ENCODE measurements at regions not wholly inside any gene's neighbourhood (a gene's known extent, or its start where the extent isn't known, plus 50 kb on each side); places are given as distances from the start of the nearest gene placed in this dataset.

DNA sequence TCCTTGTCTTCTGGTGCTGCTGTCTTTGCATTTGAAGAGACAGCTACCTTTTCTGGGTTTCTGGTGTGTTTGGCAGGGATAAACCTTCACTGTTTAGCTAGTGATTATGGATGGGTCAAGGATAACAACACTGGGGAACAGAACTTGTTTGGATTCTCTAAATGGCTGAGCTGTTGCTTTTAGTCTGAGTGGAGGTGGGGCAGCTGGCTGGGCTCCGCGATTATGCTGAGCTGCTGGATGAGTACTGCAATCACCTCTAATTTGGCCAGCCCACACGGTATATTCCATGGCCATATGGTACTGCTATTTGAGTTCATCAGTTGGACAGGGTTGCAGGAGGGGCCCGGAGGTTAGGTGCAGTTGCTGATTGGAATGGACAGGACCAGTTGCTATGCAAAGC lies 361.6 kb upstream of the TFPI start:
- no peak overlapping the region for H3K9ac ChIP-seq (ENCODE audit: low read depth, low read length)
- no peaks in the 10 kb centered on the region for H3K36me3 ChIP-seq (ENCODE audit: insufficient read depth, low read length)
- H3K4me3 ChIP-seq (ENCODE audit: low read length), result no peak overlapping the region
- H3K4me1 ChIP-seq (ENCODE audit: control insufficient read depth, insufficient read depth, low read length), result no peaks in the 10 kb centered on the region
- H3K9me3 ChIP-seq (replicated peaks; ENCODE audit: low read length), result no peaks in the 10 kb centered on the region
- H3K4me2 ChIP-seq (ENCODE audit: low read length), result no peak overlapping the region
- no peaks in the 10 kb centered on the region for H3K27me3 ChIP-seq (ENCODE audit: control insufficient read depth, insufficient read depth, low read length)

DNA sequence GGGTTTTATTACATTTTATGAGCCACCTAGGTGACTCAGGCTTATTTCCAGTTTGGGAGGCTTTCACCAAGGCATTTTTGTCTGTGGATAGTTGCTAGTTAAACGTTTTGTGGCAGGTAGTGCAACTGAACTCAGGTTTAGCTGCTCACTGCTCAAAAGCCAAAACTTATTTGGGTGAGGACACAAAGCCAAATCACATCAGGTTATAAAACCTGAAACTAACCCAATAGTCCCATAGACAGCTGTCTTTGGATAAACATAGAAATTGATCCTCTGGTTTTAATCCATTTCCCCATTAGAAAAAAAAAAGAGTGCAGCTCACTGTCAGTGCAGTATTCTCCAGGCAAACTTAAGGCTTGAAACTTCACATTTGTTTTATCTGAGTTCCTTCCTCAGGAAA lies 362.6 kb upstream of the TFPI start:
- H3K27me3 ChIP-seq (ENCODE audit: control insufficient read depth, insufficient read depth, low read length), result no peaks in the 10 kb centered on the region
- no peaks in the 10 kb centered on the region for H3K9me3 ChIP-seq (replicated peaks; ENCODE audit: low read length)
- H3K4me3 ChIP-seq (ENCODE audit: low read length), result no peak overlapping the region
- no peak overlapping the region for H3K4me2 ChIP-seq (ENCODE audit: low read length)
- no peak overlapping the region for H3K9ac ChIP-seq (ENCODE audit: low read depth, low read length)
- H3K4me1 ChIP-seq (ENCODE audit: control insufficient read depth, insufficient read depth, low read length), result no peaks in the 10 kb centered on the region
- H3K36me3 ChIP-seq (ENCODE audit: insufficient read depth, low read length), result no peaks in the 10 kb centered on the region

DNA sequence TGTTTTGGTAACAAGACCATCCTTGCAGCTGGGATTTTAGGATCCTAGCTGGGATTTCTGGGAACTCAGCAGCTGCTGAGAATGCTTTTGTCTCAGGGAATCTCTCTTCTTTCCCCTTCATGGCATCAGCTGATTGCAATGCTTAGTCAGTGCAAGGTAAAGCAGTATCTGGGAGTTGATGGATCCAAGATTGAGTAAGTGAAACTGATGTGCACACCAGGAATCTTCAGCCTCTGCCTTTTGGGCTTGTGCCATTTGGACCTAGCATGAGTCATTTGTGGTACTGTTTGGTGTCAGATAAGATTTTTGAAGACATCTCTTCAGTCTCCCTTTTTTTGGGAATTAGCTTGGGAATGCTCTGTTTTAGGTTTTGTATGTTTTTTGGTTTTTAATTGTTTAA lies 363.3 kb upstream of the TFPI start:
- no peaks in the 10 kb centered on the region for H3K9me3 ChIP-seq (replicated peaks; ENCODE audit: low read length)
- no peaks in the 10 kb centered on the region for H3K27me3 ChIP-seq (ENCODE audit: control insufficient read depth, insufficient read depth, low read length)
- no peak overlapping the region for H3K9ac ChIP-seq (ENCODE audit: low read depth, low read length)

DNA sequence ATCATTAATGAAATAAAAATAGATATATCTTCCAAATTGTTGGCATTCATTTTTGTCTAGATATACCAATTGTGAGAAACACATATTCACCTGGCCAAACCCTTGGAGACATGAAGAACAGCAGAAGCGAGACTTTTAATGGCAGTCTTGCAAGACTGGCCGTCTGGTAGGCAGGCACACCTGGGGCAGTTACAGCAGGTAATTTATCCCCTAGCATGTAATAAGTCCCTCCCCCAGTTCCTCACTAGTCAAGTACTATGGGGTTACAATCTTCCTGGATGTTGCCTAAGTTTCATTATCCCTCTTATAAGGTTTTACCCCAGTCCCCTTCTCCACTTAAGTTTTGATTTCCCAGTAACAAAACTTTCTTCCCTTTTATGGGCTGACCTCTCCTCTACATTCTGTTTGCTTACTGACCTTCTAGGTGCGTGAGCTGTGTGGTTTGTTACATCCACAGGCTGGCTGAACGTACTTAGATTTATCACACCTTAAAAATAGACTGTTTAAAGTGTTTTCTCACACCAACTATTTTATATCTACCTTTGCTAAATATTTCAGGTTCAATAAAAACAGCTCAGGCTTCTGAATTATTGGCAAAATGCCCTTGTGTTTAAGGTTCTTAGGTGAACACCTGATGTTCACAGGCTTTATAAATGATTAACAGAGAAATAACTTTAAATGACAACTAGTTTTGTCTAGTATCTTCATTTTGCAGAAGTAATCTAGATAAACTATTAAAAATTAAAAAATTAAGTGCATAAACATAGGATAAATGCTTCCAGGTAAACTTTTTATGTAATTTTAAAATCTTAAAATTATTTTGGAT lies 365.0 kb upstream of the TFPI start:
- Histone ChIP-seq H3K9ac (ENCODE audit: low read depth, low read length) (no peak overlapping the region), H3K4me2 (ENCODE audit: low read length) (no peak overlapping the region), H3K36me3 (ENCODE audit: insufficient read depth, low read length) (no peaks in the 10 kb centered on the region), H3K4me3 (ENCODE audit: low read length) (no peak overlapping the region), H3K9me3 (replicated peaks; ENCODE audit: low read length) (no peaks in the 10 kb centered on the region), H3K4me1 (ENCODE audit: control insufficient read depth, insufficient read depth, low read length) (peaks cover 3% of the 10 kb centered on the region), H3K27me3 (ENCODE audit: control insufficient read depth, insufficient read depth, low read length) (no peaks in the 10 kb centered on the region)

More for the DNA sequence above, 363.3 kb upstream of the TFPI start:
- Histone ChIP-seq H3K4me3 (ENCODE audit: low read length) (no peak overlapping the region), H3K36me3 (ENCODE audit: insufficient read depth, low read length) (no peaks in the 10 kb centered on the region), H3K4me2 (ENCODE audit: low read length) (no peak overlapping the region), H3K4me1 (ENCODE audit: control insufficient read depth, insufficient read depth, low read length) (peaks cover 3% of the 10 kb centered on the region)

DNA sequence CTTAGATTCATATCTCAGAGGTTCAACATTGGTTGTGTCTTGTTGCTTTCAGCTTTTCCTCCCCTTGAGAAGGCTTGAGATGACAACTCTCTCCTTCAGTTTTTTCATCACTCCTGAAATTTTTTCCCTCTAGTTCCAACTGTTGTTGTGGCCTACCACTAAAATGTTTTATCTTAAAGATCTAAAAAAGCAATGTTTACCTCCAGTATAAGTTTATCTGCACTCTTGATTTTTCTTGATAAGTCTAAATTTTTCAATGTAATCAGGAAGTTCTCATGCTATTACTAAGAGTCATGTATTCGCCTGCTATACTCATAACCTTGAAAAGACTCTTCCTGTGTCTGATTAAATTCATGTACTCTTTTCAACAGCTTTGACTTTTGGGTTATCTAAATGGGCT lies 366.3 kb upstream of the TFPI start:
- H3K4me2 ChIP-seq (ENCODE audit: low read length), result no peak overlapping the region
- H3K27me3 ChIP-seq (ENCODE audit: control insufficient read depth, insufficient read depth, low read length), result no peaks in the 10 kb centered on the region
- peaks cover 3% of the 10 kb centered on the region for H3K4me1 ChIP-seq (ENCODE audit: control insufficient read depth, insufficient read depth, low read length)
- no peaks in the 10 kb centered on the region for H3K36me3 ChIP-seq (ENCODE audit: insufficient read depth, low read length)
- H3K4me3 ChIP-seq (ENCODE audit: low read length), result no peak overlapping the region
- no peaks in the 10 kb centered on the region for H3K9me3 ChIP-seq (replicated peaks; ENCODE audit: low read length)
- H3K9ac ChIP-seq (ENCODE audit: low read depth, low read length), result no peak overlapping the region

DNA sequence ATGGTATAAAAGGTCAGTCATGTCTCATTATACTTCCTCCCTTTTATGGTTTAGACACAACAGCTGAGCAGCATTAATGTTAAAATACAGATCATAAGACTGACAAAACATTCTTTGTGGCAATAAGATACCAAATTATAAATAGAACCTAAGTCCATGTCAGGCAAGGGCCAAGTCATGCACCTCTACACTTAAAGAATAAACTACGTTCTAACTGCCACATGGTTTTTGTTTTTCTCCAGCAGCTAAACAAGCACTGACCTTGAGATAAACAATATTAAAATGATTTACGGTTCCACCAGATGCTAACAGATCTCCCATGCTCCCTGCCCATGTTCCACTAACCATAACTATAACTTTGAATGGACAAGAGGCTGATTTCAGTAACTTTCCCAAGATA lies 368.6 kb upstream of the TFPI start:
- Histone ChIP-seq H3K36me3 (ENCODE audit: insufficient read depth, low read length) (no peaks in the 10 kb centered on the region), H3K9ac (ENCODE audit: low read depth, low read length) (no peak overlapping the region), H3K27me3 (ENCODE audit: control insufficient read depth, insufficient read depth, low read length) (no peaks in the 10 kb centered on the region), H3K9me3 (replicated peaks; ENCODE audit: low read length) (no peaks in the 10 kb centered on the region), H3K4me3 (ENCODE audit: low read length) (no peak overlapping the region), H3K4me1 (ENCODE audit: control insufficient read depth, insufficient read depth, low read length) (peaks cover 3% of the 10 kb centered on the region), H3K4me2 (ENCODE audit: low read length) (no peak overlapping the region)

DNA sequence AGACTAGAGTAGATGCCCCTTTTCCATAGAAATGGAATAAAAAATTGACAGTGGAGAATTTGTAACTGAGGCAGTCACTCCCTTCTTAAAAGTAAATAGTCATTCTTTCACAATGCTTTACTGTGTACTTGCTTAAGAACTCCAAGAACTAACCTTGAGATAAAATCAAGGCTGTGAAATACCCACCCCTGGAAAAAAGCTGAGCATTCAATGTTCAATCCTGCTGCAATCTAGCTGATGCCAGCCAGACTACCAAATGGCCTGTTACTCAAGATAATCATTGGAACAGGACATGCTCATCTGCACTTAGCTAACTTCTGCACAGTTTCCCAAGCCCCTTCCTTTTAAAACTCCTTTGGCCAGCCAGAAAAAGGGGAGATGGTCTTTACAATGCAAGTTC lies 367.4 kb upstream of the GULP1 start:
- peaks cover 3% of the 10 kb centered on the region for H3K4me1 ChIP-seq (ENCODE audit: control insufficient read depth, insufficient read depth, low read length)
- H3K4me3 ChIP-seq (ENCODE audit: low read length), result no peak overlapping the region
- H3K4me2 ChIP-seq (ENCODE audit: low read length), result no peak overlapping the region
- H3K9me3 ChIP-seq (replicated peaks; ENCODE audit: low read length), result no peaks in the 10 kb centered on the region
- H3K9ac ChIP-seq (ENCODE audit: low read depth, low read length), result no peak overlapping the region
- H3K36me3 ChIP-seq (ENCODE audit: insufficient read depth, low read length), result no peaks in the 10 kb centered on the region
- H3K27me3 ChIP-seq (ENCODE audit: control insufficient read depth, insufficient read depth, low read length), result no peaks in the 10 kb centered on the region

DNA sequence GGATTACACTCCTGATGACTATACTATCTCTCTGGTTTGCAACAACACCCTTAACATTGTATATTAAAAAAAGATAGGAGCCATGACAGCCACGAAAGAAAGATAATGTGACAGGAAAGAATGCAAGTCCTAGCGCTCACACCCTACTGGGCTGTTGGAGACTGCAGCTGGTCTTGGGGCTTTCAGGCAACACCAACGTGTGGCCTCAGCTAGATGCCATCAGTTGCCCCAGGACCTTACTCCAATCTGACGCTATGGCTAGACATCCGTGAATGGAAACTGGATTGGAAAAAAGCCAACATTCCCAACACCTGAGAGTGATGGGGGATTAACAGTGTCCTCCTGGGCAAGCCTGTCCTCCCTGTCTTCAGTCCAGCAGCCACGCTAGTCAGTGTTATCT lies 357.4 kb upstream of the GULP1 start:
- no peak overlapping the region for H3K4me2 ChIP-seq (ENCODE audit: low read length)
- no peak overlapping the region for H3K9ac ChIP-seq (ENCODE audit: low read depth, low read length)
- H3K27me3 ChIP-seq (ENCODE audit: control insufficient read depth, insufficient read depth, low read length), result no peaks in the 10 kb centered on the region
- no peaks in the 10 kb centered on the region for H3K4me1 ChIP-seq (ENCODE audit: control insufficient read depth, insufficient read depth, low read length)
- H3K9me3 ChIP-seq (replicated peaks; ENCODE audit: low read length), result no peaks in the 10 kb centered on the region
- no peaks in the 10 kb centered on the region for H3K36me3 ChIP-seq (ENCODE audit: insufficient read depth, low read length)
- H3K4me3 ChIP-seq (ENCODE audit: low read length), result no peak overlapping the region

DNA sequence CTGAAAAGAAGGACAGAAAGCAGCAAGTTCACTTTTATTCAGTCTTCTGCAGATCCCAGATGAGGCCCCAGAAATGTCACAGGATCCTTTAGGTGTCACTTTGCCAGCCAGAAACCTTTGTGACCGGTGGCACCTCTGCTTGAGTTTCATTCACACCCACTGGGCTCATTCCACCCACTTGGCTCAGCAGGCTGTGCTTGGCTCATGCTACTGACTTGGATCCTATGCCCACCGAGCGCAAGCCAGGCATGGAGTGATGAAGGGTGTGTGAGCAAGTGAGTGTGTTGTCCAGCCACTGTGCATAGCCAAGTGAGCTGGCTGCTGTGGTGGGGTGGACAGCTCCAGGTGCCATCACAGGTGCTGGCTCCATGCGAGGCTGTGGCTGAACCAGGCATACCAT lies 357.0 kb upstream of the GULP1 start:
- Histone ChIP-seq H3K9ac (ENCODE audit: low read depth, low read length) (no peak overlapping the region), H3K9me3 (replicated peaks; ENCODE audit: low read length) (no peaks in the 10 kb centered on the region), H3K4me2 (ENCODE audit: low read length) (no peak overlapping the region), H3K36me3 (ENCODE audit: insufficient read depth, low read length) (no peaks in the 10 kb centered on the region), H3K4me3 (ENCODE audit: low read length) (no peak overlapping the region), H3K4me1 (ENCODE audit: control insufficient read depth, insufficient read depth, low read length) (no peaks in the 10 kb centered on the region), H3K27me3 (ENCODE audit: control insufficient read depth, insufficient read depth, low read length) (no peaks in the 10 kb centered on the region)

DNA sequence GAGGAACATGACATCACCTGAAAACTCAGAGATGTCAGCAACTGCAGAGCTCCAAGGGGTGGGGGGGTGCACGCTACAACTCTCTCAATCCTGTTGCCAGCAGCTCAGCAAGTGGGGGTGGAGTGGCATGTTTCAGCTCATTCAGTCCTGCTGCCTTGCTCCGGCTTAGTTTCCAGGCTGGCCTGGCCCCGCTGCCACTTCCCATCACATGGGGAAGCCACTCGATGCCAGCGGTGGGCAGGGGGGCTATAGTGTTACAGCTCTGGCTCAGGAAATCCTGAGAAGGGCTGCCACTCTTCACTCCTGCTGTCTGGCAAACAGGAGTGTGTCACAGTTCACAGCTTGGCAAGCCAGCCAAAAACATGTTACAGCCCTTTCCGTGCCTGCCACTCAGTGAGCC lies 356.5 kb upstream of the GULP1 start:
- no peak overlapping the region for H3K4me3 ChIP-seq (ENCODE audit: low read length)
- H3K27me3 ChIP-seq (ENCODE audit: control insufficient read depth, insufficient read depth, low read length), result no peaks in the 10 kb centered on the region
- H3K4me2 ChIP-seq (ENCODE audit: low read length), result no peak overlapping the region
- H3K9me3 ChIP-seq (replicated peaks; ENCODE audit: low read length), result no peaks in the 10 kb centered on the region
- H3K4me1 ChIP-seq (ENCODE audit: control insufficient read depth, insufficient read depth, low read length), result no peaks in the 10 kb centered on the region
- H3K36me3 ChIP-seq (ENCODE audit: insufficient read depth, low read length), result no peaks in the 10 kb centered on the region
- no peak overlapping the region for H3K9ac ChIP-seq (ENCODE audit: low read depth, low read length)

DNA sequence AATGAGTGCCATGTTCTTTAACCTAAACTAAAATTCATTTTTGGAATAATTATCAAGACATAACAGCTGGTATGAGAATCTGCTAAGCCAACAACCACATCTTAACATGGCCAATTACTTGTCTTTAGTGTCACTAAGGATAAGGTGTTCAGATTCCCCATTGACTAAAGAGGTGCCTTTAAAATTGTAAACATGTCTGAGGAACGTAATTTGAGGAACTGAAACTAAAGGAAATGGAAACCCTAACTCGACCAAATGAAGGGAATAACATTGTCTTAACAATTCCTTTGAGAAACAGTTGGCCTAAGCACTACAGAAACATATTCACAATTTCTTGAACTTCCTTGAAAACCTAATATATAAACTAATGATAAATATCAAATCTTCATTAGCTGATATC lies 355.4 kb upstream of the GULP1 start:
- Histone ChIP-seq H3K4me3 (ENCODE audit: low read length) (no peak overlapping the region), H3K4me1 (ENCODE audit: control insufficient read depth, insufficient read depth, low read length) (no peaks in the 10 kb centered on the region), H3K4me2 (ENCODE audit: low read length) (no peak overlapping the region), H3K27me3 (ENCODE audit: control insufficient read depth, insufficient read depth, low read length) (no peaks in the 10 kb centered on the region), H3K9ac (ENCODE audit: low read depth, low read length) (no peak overlapping the region), H3K36me3 (ENCODE audit: insufficient read depth, low read length) (no peaks in the 10 kb centered on the region), H3K9me3 (replicated peaks; ENCODE audit: low read length) (no peaks in the 10 kb centered on the region)

DNA sequence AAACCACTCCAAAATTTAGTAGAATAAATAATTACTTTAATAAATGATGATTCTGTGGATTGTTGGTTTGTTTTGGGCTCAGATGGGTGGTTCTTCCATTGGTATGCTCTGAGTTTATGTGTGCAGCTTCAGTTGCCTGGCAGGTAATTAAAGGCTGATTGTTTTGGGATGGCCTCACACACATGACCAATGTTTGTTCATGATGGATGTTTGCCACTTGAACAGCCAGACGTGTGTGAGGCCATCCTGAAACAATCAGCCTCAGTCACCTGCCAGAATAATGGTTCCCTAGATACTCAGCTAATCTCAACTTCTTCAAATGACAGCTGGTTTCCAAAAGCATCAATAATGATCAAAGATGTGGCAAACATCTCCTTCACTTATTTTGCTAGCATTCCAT lies 352.5 kb upstream of the GULP1 start:
- H3K9me3 ChIP-seq (replicated peaks; ENCODE audit: low read length), result no peaks in the 10 kb centered on the region
- H3K9ac ChIP-seq (ENCODE audit: low read depth, low read length), result no peak overlapping the region
- no peaks in the 10 kb centered on the region for H3K36me3 ChIP-seq (ENCODE audit: insufficient read depth, low read length)
- H3K27me3 ChIP-seq (ENCODE audit: control insufficient read depth, insufficient read depth, low read length), result no peaks in the 10 kb centered on the region
- H3K4me3 ChIP-seq (ENCODE audit: low read length), result no peak overlapping the region
- H3K4me1 ChIP-seq (ENCODE audit: control insufficient read depth, insufficient read depth, low read length), result no peaks in the 10 kb centered on the region
- H3K4me2 ChIP-seq (ENCODE audit: low read length), result no peak overlapping the region
